K562 (cell line): ENCODE measurements at regions not wholly inside any gene's neighbourhood (a gene's known extent, or its start where the extent isn't known, plus 50 kb on each side); places are given as distances from the start of the nearest gene placed in this dataset.

ENCODE experiments used
- ATAC-seq: fragments of 200-7000 bp; cut with Tn5 transposase; 3 replicates; pipeline ENCODE4 v1.9.1; 2020; ENCODE audit warnings: moderate library complexity
- BruUV-seq: library from RNA; stranded (reverse); fragments of 400-500 nt; replicated peaks from 2 replicates; lab custom pipeline; 2021; lab: Mats Ljungman, UMichigan
- CTCF ChIA-PET: fragments of 300-600 bp; formaldehyde crosslinking; extraction: SDS; loops from one replicate; lab custom pipeline; 2021; ENCODE audit warnings: low intra/inter-chr PET ratio; lab: Yijun Ruan, JAX
- POLR2A ChIA-PET: fragments of 300-600, 350-650 bp; sonication (Branson Sonifier 250); formaldehyde crosslinking; extraction: SDS; loops from one replicate; lab custom pipeline; 2021; ENCODE audit warnings: antibody characterized with exemption, inconsistent platforms; lab: Yijun Ruan, JAX
- DNase-seq, 4 experiments: peaks; one replicate each; pipeline versions ENCODE4 v3.0.0 to v3.0.0-alpha.2; 2011 to 2018; ENCODE audit warnings: low spot score in 3 of 4, mixed read lengths in 3 of 4; ENCODE audit errors: extremely low read depth in 1 of 4
- FAIRE-seq: peaks from 2 replicates; lab custom pipeline; 2011; peaks lifted over from hg19 to GRCh38; lab: Jason Lieb, UNC
- H2AFZ ChIP-seq: 2 replicates; pipeline ENCODE4 v1.6.0; 2011; ENCODE audit warnings: low read depth, low read length, control low read depth, inconsistent platforms
- H3K27ac ChIP-seq: fragments of 200-600 bp; 3 replicates; pipeline ENCODE4 v1.8.0; 2011; ENCODE audit warnings: low read depth, mild to moderate bottlenecking, control low read depth, inconsistent platforms, low read length, moderate library complexity, mixed read lengths; ENCODE audit errors: extremely low read depth
- H3K27me3 ChIP-seq, 2 experiments: fragments of 300-600 bp in 1 of 2; 2 replicates in 1 of 2; 3 replicates in 1 of 2; pipeline versions ENCODE4 v1.6.0 to v1.8.0; 2011; ENCODE audit warnings: inconsistent platforms in 2 of 2, low read length in 2 of 2, mild to moderate bottlenecking in 1 of 2, mixed read lengths in 1 of 2, moderate library complexity in 1 of 2; ENCODE audit not compliant: control insufficient read depth in 2 of 2, insufficient read depth in 2 of 2
- H3K36me3 ChIP-seq: fragments of 300-600 bp; 3 replicates; pipeline ENCODE4 v1.8.0; 2011; ENCODE audit warnings: mild to moderate bottlenecking, low read length, inconsistent platforms; ENCODE audit not compliant: control insufficient read depth, insufficient read depth
- H3K4me1 ChIP-seq, 2 experiments: fragments of 200-600 bp in 1 of 2; replicated peaks in 1 of 2; 2 replicates in 1 of 2; 3 replicates in 1 of 2; pipeline versions ENCODE4 v1.5.1 to v1.8.0; 2011; ENCODE audit warnings: inconsistent platforms in 2 of 2, low read length in 2 of 2, mild to moderate bottlenecking in 1 of 2, mixed read lengths in 1 of 2, moderate library complexity in 1 of 2; ENCODE audit not compliant: control insufficient read depth in 2 of 2, insufficient read depth in 2 of 2
- H3K4me2 ChIP-seq: 2 replicates; pipeline ENCODE4 v1.6.1; 2011; ENCODE audit warnings: low read length, control low read depth, inconsistent platforms, mixed read lengths; ENCODE audit not compliant: insufficient read depth
- H3K4me3 ChIP-seq: fragments of 200-600 bp; sonication (generic), shearing (Covaris generic); 2 replicates; pipeline ENCODE4 v1.5.1; 2016; ENCODE audit warnings: control low read depth, inconsistent platforms
- H3K79me2 ChIP-seq: fragments of 200-600 bp; 3 replicates; pipeline ENCODE4 v1.8.0; 2011; ENCODE audit warnings: low read length, inconsistent platforms; ENCODE audit not compliant: control insufficient read depth, insufficient read depth
- H3K9ac ChIP-seq, 2 experiments: 2 replicates each; pipeline versions ENCODE4 v1.6.0 to v1.6.1; 2011; ENCODE audit warnings: low read depth in 2 of 2, low read length in 2 of 2, control low read depth in 1 of 2, inconsistent platforms in 1 of 2, mild to moderate bottlenecking in 1 of 2, mixed read lengths in 1 of 2; ENCODE audit not compliant: insufficient read depth in 1 of 2
- H3K9me1 ChIP-seq: one replicate; pipeline ENCODE4 v1.6.0; 2011; ENCODE audit warnings: inconsistent platforms, mild to moderate bottlenecking, low read length, moderate library complexity; ENCODE audit not compliant: control insufficient read depth, insufficient read depth
- H3K9me3 ChIP-seq: replicated peaks from 2 replicates; pipeline ENCODE4 v1.5.1; 2011; ENCODE audit warnings: low read depth, low read length, inconsistent platforms; ENCODE audit not compliant: control insufficient read depth, insufficient read depth
- H4K20me1 ChIP-seq: replicated peaks from 2 replicates; pipeline ENCODE4 v1.6.1; 2011; ENCODE audit warnings: low read length, inconsistent platforms, mixed read lengths; ENCODE audit not compliant: control insufficient read depth, insufficient read depth
- CBFA2T2 ChIP-seq: fragments of 450-650 bp; conservative IDR thresholded peaks from 2 replicates; pipeline ENCODE4 v1.6.1; 2017; ENCODE audit warnings: mild to moderate bottlenecking
- CCNT2 ChIP-seq: IDR thresholded peaks from 2 replicates; pipeline ENCODE4 v1.6.1; 2011; ENCODE audit warnings: borderline replicate concordance, low read depth, mild to moderate bottlenecking, moderate library complexity, mixed read lengths, low read length; ENCODE audit not compliant: insufficient read length; ENCODE audit errors: extremely low read depth
- GTF2E2 ChIP-seq: fragments of 200-800 bp; sonication (Bioruptor generic); IDR thresholded peaks from 2 replicates; pipeline ENCODE4 v1.6.1; 2016; ENCODE audit warnings: missing genetic modification characterization, missing compliant biosample characterization
- MCM7 ChIP-seq, 2 experiments: fragments of 450-650 bp; IDR thresholded peaks; 2 replicates each; pipeline ENCODE4 v1.6.1; 2016 to 2018
- NFE2 ChIP-seq: IDR thresholded peaks from 2 replicates; pipeline ENCODE4 v1.6.1; 2014; ENCODE audit warnings: antibody characterized with exemption, low read depth
- NFRKB ChIP-seq: fragments of 450-650 bp; IDR thresholded peaks from 2 replicates; pipeline ENCODE4 v1.6.1; 2016; ENCODE audit warnings: low read depth
- PRMT5 ChIP-seq: sonication (generic); formaldehyde crosslinking; IDR thresholded peaks from 2 replicates; pipeline ENCODE4 v1.5.0; 2020; ENCODE audit warnings: missing genetic modification reagents
- SAFB ChIP-seq: fragments of 200-400 bp; formaldehyde crosslinking; IDR thresholded peaks from 2 replicates; pipeline ENCODE4 v1.6.1; 2017; ENCODE audit warnings: low read depth, low read length, borderline replicate concordance
- STAT5A ChIP-seq: IDR thresholded peaks from 2 replicates; pipeline ENCODE4 v1.6.1; 2012; ENCODE audit warnings: low read length, inconsistent platforms, borderline replicate concordance
- TEAD4 ChIP-seq, 2 experiments: sonication (generic) in 1 of 2; formaldehyde crosslinking in 1 of 2; IDR thresholded peaks; 2 replicates each; pipeline versions ENCODE4 v1.6.1 to v1.8.0; 2012 to 2022; ENCODE audit warnings: borderline replicate concordance in 1 of 2, inconsistent platforms in 1 of 2, low read length in 1 of 2, mild to moderate bottlenecking in 1 of 2, missing genetic modification reagents in 1 of 2
- ZNF146 ChIP-seq: IDR thresholded peaks from one replicate; pipeline ENCODE4 v1.6.1; 2018; ENCODE audit warnings: missing compliant biosample characterization; ENCODE audit not compliant: unreplicated experiment
- ZNF197 ChIP-seq: fragments of 200-800 bp; sonication (Bioruptor generic); IDR thresholded peaks from 2 replicates; pipeline ENCODE4 v1.6.1; 2016; ENCODE audit warnings: low read depth, missing genetic modification characterization, missing compliant biosample characterization
- ZNF79 ChIP-seq: fragments of 250-450 bp; sonication (Bioruptor Pico); IDR thresholded peaks from 2 replicates; pipeline ENCODE4 v1.4.0; 2020; ENCODE audit warnings: low read depth, mild to moderate bottlenecking, moderate library complexity
- WGBS: fragments of 100-300 bp; shearing (Covaris generic); methylation state at CpG from one replicate; pipeline ENCODE4 v1.1.6; 2016; ENCODE audit warnings: low coverage, mixed read lengths; ENCODE audit not compliant: insufficient coverage; ENCODE audit errors: missing lambda C conversion rate; 5-methylcytosine and 5-hydroxymethylcytosine counted together
- in situ Hi-C: fragments of 300-500 bp; cut with MboI; formaldehyde crosslinking; loops from 4 replicates; pipeline ENCODE4 v1.15.0; 2018; ENCODE audit warnings: inconsistent platforms, mixed read lengths
- intact Hi-C: fragments of 100-400 bp; cut with micrococcal nuclease; formaldehyde crosslinking; loops from 2 replicates; pipeline ENCODE4 v1.14.2; 2022
- TF ChIP-seq, protein P1 (sequence below): fragments of 450-650 bp; formaldehyde crosslinking; IDR thresholded peaks from 2 replicates; pipeline ENCODE4 v1.4.0; 2020; ENCODE audit warnings: mild to moderate bottlenecking, moderate library complexity
- TF ChIP-seq, protein P2 (sequence below): fragments of 450-650 bp; IDR thresholded peaks from 2 replicates; pipeline ENCODE4 v1.6.1; 2016; ENCODE audit warnings: low read depth

GRCh38 chr5:158368686-158369085 lies 509.7 kb upstream of the CLINT1 start:
- no peaks in the 10 kb centered on the region for H3K9me3 ChIP-seq
- intact Hi-C loops: no loop called here
- no peaks in the 10 kb centered on the region for H3K4me1 ChIP-seq
- ChIA-PET CTCF (no interaction called here), POLR2A (no interaction called here)
- H3K4me2 ChIP-seq: no peak overlapping the region
- DNase-seq (no peak), ATAC-seq (no peak), FAIRE-seq (no peak)
- no TSS peak for BruUV-seq
- no peaks in the 10 kb centered on the region for H3K36me3 ChIP-seq
- no peaks in the 10 kb centered on the region for H4K20me1 ChIP-seq
- no peak overlapping the region for H2AFZ ChIP-seq
- no peak overlapping the region for H3K27ac ChIP-seq
- WGBS: 0% methylated on average over 4 of the region's 4 CpGs
- H3K79me2 ChIP-seq: no peaks in the 10 kb centered on the region
- H3K9ac ChIP-seq: no peak overlapping the region
- H3K27me3 ChIP-seq: no peaks in the 10 kb centered on the region
- H3K4me3 ChIP-seq: no peak overlapping the region
- H3K9me1 ChIP-seq: no peaks in the 10 kb centered on the region
- in situ Hi-C loops: no loop called here
- no peak for TF ChIP-seq PRMT5 (CRISPR knock-in tag)
- TF ChIP-seq STAT5A: no peak
- TF ChIP-seq, protein P1, sequence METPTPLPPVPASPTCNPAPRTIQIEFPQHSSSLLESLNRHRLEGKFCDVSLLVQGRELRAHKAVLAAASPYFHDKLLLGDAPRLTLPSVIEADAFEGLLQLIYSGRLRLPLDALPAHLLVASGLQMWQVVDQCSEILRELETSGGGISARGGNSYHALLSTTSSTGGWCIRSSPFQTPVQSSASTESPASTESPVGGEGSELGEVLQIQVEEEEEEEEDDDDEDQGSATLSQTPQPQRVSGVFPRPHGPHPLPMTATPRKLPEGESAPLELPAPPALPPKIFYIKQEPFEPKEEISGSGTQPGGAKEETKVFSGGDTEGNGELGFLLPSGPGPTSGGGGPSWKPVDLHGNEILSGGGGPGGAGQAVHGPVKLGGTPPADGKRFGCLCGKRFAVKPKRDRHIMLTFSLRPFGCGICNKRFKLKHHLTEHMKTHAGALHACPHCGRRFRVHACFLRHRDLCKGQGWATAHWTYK: no peak
- TF ChIP-seq NFE2: no peak
- no peak for TF ChIP-seq SAFB
- no peak for TF ChIP-seq CBFA2T2
- TF ChIP-seq, protein P2, sequence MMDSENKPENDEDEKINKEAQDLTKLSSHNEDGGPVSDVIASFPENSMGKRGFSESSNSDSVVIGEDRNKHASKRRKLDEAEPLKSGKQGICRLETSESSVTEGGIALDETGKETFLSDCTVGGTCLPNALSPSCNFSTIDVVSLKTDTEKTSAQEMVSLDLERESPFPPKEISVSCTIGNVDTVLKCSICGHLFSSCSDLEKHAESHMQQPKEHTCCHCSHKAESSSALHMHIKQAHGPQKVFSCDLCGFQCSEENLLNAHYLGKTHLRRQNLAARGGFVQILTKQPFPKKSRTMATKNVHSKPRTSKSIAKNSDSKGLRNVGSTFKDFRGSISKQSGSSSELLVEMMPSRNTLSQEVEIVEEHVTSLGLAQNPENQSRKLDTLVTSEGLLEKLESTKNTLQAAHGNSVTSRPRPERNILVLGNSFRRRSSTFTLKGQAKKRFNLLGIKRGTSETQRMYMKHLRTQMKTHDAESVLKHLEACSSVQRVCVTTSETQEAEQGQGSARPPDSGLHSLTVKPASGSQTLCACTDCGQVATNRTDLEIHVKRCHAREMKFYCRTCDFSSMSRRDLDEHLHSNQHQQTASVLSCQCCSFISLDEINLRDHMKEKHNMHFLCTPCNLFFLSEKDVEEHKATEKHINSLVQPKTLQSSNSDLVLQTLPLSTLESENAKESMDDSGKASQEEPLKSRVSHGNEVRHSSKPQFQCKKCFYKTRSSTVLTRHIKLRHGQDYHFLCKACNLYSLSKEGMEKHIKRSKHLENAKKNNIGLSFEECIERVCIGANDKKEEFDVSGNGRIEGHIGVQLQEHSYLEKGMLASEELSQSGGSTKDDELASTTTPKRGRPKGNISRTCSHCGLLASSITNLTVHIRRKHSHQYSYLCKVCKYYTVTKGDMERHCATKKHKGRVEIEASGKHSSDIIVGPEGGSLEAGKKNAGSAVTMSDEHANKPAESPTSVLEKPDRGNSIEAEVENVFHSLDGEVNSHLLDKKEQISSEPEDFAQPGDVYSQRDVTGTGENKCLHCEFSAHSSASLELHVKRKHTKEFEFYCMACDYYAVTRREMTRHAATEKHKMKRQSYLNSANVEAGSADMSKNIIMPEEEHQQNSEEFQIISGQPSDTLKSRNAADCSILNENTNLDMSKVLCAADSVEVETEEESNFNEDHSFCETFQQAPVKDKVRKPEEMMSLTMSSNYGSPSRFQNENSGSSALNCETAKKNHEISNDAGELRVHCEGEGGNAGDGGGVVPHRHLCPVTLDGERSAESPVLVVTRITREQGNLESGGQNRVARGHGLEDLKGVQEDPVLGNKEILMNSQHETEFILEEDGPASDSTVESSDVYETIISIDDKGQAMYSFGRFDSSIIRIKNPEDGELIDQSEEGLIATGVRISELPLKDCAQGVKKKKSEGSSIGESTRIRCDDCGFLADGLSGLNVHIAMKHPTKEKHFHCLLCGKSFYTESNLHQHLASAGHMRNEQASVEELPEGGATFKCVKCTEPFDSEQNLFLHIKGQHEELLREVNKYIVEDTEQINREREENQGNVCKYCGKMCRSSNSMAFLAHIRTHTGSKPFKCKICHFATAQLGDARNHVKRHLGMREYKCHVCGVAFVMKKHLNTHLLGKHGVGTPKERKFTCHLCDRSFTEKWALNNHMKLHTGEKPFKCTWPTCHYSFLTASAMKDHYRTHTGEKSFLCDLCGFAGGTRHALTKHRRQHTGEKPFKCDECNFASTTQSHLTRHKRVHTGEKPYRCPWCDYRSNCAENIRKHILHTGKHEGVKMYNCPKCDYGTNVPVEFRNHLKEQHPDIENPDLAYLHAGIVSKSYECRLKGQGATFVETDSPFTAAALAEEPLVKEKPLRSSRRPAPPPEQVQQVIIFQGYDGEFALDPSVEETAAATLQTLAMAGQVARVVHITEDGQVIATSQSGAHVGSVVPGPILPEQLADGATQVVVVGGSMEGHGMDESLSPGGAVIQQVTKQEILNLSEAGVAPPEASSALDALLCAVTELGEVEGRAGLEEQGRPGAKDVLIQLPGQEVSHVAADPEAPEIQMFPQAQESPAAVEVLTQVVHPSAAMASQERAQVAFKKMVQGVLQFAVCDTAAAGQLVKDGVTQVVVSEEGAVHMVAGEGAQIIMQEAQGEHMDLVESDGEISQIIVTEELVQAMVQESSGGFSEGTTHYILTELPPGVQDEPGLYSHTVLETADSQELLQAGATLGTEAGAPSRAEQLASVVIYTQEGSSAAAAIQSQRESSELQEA: no peak
- no peak for TF ChIP-seq NFRKB
- no peak for TF ChIP-seq TEAD4 (IDR thresholded peaks at IDR 0.05; ENCODE audit: low read length)
- no peak for TF ChIP-seq TEAD4 (CRISPR knock-in tag; IDR thresholded peaks at IDR 0.05; ENCODE audit: borderline replicate concordance)
- TF ChIP-seq ZNF197 (CRISPR knock-in tag): no peak
- TF ChIP-seq ZNF146 (CRISPR knock-in tag): no peak
- no peak for TF ChIP-seq CCNT2
- no peak for TF ChIP-seq ZNF79 (CRISPR knock-in tag)
- TF ChIP-seq MCM7 (IDR thresholded peaks at IDR 0.05): no peak
- no peak for TF ChIP-seq GTF2E2 (tag)
